ENCODE measurements at regions not wholly inside any gene's neighbourhood (a gene's known extent, or its start where the extent isn't known, plus 50 kb on each side); places are given as distances from the start of the nearest gene placed in this dataset.
A peak's percentile ranks its signal among the peaks of the same experiment; 100 is the strongest.

DNA sequence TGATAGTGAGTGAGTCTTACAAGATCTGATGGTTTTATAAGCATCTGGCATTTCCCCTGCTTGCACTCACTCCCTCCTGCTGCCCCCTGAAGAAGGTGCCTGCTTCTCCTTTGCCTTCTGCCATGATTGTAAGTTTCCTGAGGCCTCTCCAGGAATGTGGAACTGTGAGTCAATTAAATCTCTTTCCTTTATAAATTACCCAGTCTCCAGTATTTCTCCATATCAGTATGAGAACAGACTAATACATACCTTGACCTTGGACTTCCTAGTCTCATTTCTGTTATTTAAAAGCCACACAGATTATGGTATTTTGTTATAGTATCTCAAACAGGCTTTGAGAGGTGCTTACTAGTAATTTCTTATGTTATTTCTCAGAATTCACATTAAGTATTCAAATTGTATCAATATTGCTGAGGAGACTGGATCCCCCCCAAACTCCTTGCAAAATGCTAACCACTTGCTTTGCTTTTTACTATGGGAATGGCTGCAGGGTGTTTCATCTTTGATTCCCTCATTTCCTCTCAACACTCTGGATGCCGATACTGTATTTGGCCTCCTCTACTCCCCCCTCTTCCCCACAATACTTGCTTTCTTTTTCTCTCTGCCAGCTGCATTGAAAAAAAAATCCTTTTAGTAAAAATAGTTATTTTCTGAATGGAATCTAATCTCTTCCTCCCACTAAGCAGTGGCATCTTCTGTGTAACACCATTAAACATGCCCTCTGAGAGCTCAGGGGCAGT, 96.9 kb upstream of the WLS start:
- TF ChIP-seq, protein P1, sequence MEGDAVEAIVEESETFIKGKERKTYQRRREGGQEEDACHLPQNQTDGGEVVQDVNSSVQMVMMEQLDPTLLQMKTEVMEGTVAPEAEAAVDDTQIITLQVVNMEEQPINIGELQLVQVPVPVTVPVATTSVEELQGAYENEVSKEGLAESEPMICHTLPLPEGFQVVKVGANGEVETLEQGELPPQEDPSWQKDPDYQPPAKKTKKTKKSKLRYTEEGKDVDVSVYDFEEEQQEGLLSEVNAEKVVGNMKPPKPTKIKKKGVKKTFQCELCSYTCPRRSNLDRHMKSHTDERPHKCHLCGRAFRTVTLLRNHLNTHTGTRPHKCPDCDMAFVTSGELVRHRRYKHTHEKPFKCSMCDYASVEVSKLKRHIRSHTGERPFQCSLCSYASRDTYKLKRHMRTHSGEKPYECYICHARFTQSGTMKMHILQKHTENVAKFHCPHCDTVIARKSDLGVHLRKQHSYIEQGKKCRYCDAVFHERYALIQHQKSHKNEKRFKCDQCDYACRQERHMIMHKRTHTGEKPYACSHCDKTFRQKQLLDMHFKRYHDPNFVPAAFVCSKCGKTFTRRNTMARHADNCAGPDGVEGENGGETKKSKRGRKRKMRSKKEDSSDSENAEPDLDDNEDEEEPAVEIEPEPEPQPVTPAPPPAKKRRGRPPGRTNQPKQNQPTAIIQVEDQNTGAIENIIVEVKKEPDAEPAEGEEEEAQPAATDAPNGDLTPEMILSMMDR (IDR thresholded peaks at IDR 0.05; ENCODE audit: low read depth, low read length, missing control alignments), result no peak
- no peak overlapping the region for H3K4me3 ChIP-seq (ENCODE audit: low read depth, low read length)
- in situ Hi-C loops (cut with HindIII; ENCODE audit: low sequenced_read_pairs), result loop anchor here (25.0 kb wide), 1 partner anchor 192 kb away; no protein-coding TSS in a partner anchor
- DNase-seq (ENCODE audit: low read depth), result no peak

DNA sequence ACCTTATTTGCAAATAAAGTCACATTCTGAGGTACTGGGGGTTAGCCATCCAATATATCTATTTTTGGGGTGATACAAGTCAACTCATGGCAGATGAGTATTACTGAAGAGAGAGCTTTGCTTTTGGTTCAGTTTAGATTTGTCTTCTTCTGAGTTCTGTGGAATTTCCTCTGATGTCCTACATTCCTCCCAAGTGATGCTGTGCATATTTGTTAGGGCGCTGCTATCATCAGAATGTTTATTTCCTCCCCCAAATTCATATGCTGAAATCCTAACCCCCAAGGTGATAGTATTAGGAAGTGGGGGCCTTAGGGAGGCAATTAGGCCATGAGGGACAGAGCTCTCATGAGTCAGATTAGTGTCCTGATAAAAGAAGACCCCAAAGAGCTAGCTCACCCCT, 96.2 kb upstream of the WLS start:
- in situ Hi-C loops (cut with HindIII; ENCODE audit: low sequenced_read_pairs), result loop anchor here (25.0 kb wide), 1 partner anchor 191 kb away; no protein-coding TSS in a partner anchor
- TF ChIP-seq, protein P1 (IDR thresholded peaks at IDR 0.05; ENCODE audit: low read depth, low read length, missing control alignments), result no peak

DNA sequence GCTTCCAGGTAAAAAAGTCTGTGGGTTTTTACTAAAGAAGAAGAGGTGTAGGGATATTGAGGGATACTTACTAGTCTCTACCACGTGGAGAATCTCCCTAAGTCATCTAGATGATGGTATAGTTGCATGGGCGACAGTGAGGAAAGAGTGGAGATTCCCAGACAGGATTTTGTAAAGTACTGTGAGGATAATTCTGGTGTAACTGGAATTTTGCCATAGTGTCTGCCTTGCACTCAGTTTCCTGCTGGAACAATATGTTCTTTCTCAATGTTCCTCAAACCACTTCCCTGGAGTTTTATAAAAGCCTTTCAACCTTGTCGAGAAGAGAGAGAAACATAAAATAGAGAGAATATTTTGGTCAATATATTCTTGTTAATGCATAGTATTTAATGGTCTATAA, 95.1 kb upstream of the WLS start:
- no peak overlapping the region for H3K4me3 ChIP-seq (ENCODE audit: low read depth, low read length)
- in situ Hi-C loops (cut with HindIII; ENCODE audit: low sequenced_read_pairs), result loop anchor here (25.0 kb wide), 1 partner anchor 190 kb away; no protein-coding TSS in a partner anchor
- no peak for DNase-seq (ENCODE audit: low read depth)
- TF ChIP-seq, protein P1 (IDR thresholded peaks at IDR 0.05; ENCODE audit: low read depth, low read length, missing control alignments), result no peak

More for the DNA sequence above, 96.2 kb upstream of the WLS start:
- no peak for DNase-seq (ENCODE audit: low read depth)
- H3K4me3 ChIP-seq (ENCODE audit: low read depth, low read length), result no peak overlapping the region

DNA sequence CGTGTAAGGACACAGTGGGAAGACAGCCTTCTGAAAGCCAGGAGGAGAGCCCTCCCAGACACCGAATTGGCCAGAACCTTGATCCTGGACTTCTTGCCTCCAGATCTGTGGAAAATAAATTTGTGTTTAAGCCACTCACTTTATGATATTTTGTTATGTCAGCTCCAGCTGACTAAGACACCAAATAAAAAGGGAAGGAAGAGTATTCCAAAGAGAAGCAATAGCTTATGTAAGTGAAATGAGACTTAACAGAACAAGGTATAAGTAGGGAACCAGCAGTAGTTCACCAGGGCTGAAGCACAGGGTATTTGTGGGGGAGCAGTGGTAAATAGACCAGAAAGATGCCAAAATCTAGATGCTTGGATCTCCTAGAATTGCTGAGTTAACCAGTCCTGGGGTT, 94.2 kb upstream of the WLS start:
- TF ChIP-seq, protein P1 (IDR thresholded peaks at IDR 0.05; ENCODE audit: low read depth, low read length, missing control alignments), result no peak
- in situ Hi-C loops (cut with HindIII; ENCODE audit: low sequenced_read_pairs), result loop anchor here (25.0 kb wide), 1 partner anchor 189 kb away; no protein-coding TSS in a partner anchor
- DNase-seq (ENCODE audit: low read depth), result no peak
- no peak overlapping the region for H3K4me3 ChIP-seq (ENCODE audit: low read depth, low read length)

DNA sequence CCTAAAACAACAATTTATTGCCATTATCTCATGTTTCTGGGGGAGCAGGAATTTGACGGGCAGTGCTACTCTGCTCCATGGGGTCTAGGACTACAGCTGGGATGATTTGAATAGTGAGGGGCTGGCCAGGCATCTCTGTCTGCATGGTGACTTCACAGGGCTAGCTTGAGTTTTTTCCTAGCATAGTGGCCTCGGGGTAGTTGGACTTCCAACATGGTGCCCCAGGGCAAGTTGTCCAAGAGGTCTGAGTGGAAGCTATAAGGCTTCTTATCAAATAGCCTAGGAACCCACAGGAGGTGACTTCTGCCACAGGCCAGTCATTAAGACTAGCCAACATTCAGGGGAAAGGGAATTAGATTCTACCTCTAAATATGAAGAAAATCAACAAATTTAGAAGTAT, 92.0 kb upstream of the WLS start:
- H3K4me3 ChIP-seq (ENCODE audit: low read depth, low read length), result no peak overlapping the region
- in situ Hi-C loops (cut with HindIII; ENCODE audit: low sequenced_read_pairs), result no loop called here
- no peak for DNase-seq (ENCODE audit: low read depth)
- TF ChIP-seq, protein P1 (IDR thresholded peaks at IDR 0.05; ENCODE audit: low read depth, low read length, missing control alignments), result no peak

DNA sequence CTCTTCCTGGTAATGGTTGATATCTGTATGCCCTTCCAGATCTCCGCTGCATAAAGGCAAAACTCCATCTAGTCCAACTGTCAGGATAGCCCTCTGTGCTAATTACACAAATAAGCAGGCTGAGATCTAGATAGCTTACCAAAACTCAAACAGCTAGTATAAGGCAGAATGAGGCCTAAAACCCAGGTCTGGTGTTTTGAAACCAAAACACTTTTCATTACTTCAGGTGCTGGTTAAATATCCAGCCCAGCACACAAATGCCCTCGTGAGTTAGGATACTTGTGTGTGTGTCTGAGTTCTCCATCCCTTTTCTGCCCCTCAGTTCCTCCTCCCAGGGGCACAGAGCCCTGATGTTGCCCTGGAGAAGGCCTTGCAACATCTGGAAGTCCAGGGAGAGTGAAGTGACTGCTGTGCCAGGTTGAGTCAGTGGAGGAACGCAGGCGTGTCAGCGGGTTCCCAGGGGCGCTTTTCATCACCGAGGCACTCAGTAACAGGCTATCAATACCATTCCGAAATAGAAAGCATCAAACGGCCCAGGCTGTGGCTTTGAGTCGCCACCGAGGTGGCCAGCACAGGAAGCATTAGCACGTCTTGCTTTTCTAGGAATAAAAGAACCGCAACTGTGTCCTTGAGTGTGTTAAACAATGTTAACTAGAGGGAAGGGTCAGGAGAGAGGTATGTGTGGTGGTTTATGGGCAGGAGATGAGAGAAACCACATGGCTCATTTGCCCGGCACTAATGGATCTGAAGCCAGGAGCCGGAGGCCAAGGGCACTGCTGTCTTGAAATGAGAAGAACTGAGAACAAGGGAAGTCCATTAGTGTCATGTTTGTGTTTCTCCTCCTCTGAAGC, 90.7 kb upstream of the WLS start:
- in situ Hi-C loops (cut with HindIII; ENCODE audit: low sequenced_read_pairs), result no loop called here
- H3K4me3 ChIP-seq (ENCODE audit: low read depth, low read length), result no peak overlapping the region
- DNase-seq (ENCODE audit: low read depth), result peak; percentile 75
- TF ChIP-seq, protein P1 (IDR thresholded peaks at IDR 0.05; ENCODE audit: low read depth, low read length, missing control alignments), result no peak

All from astrocyte of the cerebellum (primary cell).